Suprapubic skin (tissue), 3 donors: ENCODE measurements at regions not wholly inside any gene's neighbourhood (a gene's known extent, or its start where the extent isn't known, plus 50 kb on each side); places are given as distances from the start of the nearest gene placed in this dataset.

Source experiments
- EP300 ChIP-seq: sonication (generic); formaldehyde crosslinking; IDR thresholded peaks from one replicate; pipeline ENCODE4 v1.6.1; 2017; ENCODE audit warnings: antibody characterized with exemption
- TF ChIP-seq, protein P1 (sequence below), 2 donors: fragments of 200-600 bp in 1 of 2; fragments of 450-650 bp in 1 of 2; sonication (generic) in 1 of 2; IDR thresholded peaks; one replicate each; pipeline ENCODE4 v1.5.1; 2016 to 2019; ENCODE audit warnings: antibody characterized with exemption in 2 of 2, mild to moderate bottlenecking in 1 of 2, moderate library complexity in 1 of 2

GRCh38 chr12:127760996-127761395 lies 506.0 kb upstream of the TMEM132C start:
- TF ChIP-seq EP300: no peak
- TF ChIP-seq, protein P1, sequence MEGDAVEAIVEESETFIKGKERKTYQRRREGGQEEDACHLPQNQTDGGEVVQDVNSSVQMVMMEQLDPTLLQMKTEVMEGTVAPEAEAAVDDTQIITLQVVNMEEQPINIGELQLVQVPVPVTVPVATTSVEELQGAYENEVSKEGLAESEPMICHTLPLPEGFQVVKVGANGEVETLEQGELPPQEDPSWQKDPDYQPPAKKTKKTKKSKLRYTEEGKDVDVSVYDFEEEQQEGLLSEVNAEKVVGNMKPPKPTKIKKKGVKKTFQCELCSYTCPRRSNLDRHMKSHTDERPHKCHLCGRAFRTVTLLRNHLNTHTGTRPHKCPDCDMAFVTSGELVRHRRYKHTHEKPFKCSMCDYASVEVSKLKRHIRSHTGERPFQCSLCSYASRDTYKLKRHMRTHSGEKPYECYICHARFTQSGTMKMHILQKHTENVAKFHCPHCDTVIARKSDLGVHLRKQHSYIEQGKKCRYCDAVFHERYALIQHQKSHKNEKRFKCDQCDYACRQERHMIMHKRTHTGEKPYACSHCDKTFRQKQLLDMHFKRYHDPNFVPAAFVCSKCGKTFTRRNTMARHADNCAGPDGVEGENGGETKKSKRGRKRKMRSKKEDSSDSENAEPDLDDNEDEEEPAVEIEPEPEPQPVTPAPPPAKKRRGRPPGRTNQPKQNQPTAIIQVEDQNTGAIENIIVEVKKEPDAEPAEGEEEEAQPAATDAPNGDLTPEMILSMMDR (IDR thresholded peaks at IDR 0.05): no peak
